ENCODE measurements at regions not wholly inside any gene's neighbourhood (a gene's known extent, or its start where the extent isn't known, plus 50 kb on each side); places are given as distances from the start of the nearest gene placed in this dataset.

GRCh38 chr13:44817131-44817671 is 172.1 kb downstream of the NUFIP1 start (continued):
- TF ChIP-seq TARDBP (IDR thresholded peaks at IDR 0.05) (no peak), PATZ1 (CRISPR knock-in tag; IDR thresholded peaks at IDR 0.05; ENCODE audit: borderline replicate concordance) (no peak), ASH1L (IDR thresholded peaks at IDR 0.05; ENCODE audit: borderline replicate concordance, low read depth, partially characterized antibody) (no peak), KAT2B (IDR thresholded peaks at IDR 0.05; ENCODE audit: low read depth, low read length) (no peak), ZNF407 (IDR thresholded peaks at IDR 0.05; ENCODE audit: low read depth) (no peak)
